ENCODE measurements at regions not wholly inside any gene's neighbourhood (a gene's known extent, or its start where the extent isn't known, plus 50 kb on each side); places are given as distances from the start of the nearest gene placed in this dataset.

GRCh38 chr11:62026739-62027370 is 59.4 kb upstream of the FTH1 start:
- no peak for DNase-seq

- DNase-seq: peak; percentile 73
These were observed 58.2 kb upstream of the FTH1 start for GRCh38 chr11:62025487-62026105.

- DNase-seq: no peak
These were observed 57.6 kb upstream of the FTH1 start for GRCh38 chr11:62024936-62025486.

GRCh38 chr11:62022211-62022610 is 54.8 kb upstream of the FTH1 start:
- DNase-seq: no peak

GRCh38 chr11:62020661-62021060 is 53.2 kb upstream of the FTH1 start:
- DNase-seq: no peak

- DNase-seq: no peak
These were observed 51.7 kb upstream of the FTH1 start for GRCh38 chr11:62018981-62019664.

GRCh38 chr11:62017878-62018655 is 50.6 kb upstream of the FTH1 start:
- DNase-seq: no peak
